H1 (cell line): ENCODE measurements at regions not wholly inside any gene's neighbourhood (a gene's known extent, or its start where the extent isn't known, plus 50 kb on each side); places are given as distances from the start of the nearest gene placed in this dataset.
A peak's percentile ranks its signal among the peaks of the same experiment; 100 is the strongest.

ENCODE experiments used
- CTCF ChIA-PET: fragments of 300-600 bp; sonication (Branson Sonifier 250); formaldehyde crosslinking; loops from one replicate; lab custom pipeline; 2021; ENCODE audit not compliant: partially characterized antibody; lab: Charles Lee
- POLR2A ChIA-PET: fragments of 300-600 bp; sonication (Branson Sonifier 250); formaldehyde crosslinking; loops from one replicate; lab custom pipeline; 2021; ENCODE audit warnings: inconsistent platforms; ENCODE audit not compliant: partially characterized antibody; lab: Charles Lee
- DNase-seq, 2 experiments: peaks; one replicate each; pipeline versions ENCODE4 v3.0.0 to v3.0.0-alpha.2; 2010 to 2022; ENCODE audit warnings: low spot score in 2 of 2, low read depth in 1 of 2, mixed read lengths in 1 of 2
- FAIRE-seq: peaks from 2 replicates; lab custom pipeline; 2011; peaks lifted over from hg19 to GRCh38; lab: Jason Lieb, UNC
- H2AFZ ChIP-seq: 2 replicates; pipeline ENCODE4 v1.8.1; 2012; ENCODE audit warnings: low read length, inconsistent platforms
- H2AK5ac ChIP-seq: 2 replicates; pipeline ENCODE4 v1.6.1; 2013; ENCODE audit warnings: low read depth, low read length
- H2BK120ac ChIP-seq: replicated peaks from 2 replicates; pipeline ENCODE3; 2013; ENCODE audit warnings: low read depth, low read length, inconsistent platforms
- H2BK12ac ChIP-seq: 2 replicates; pipeline ENCODE4 v1.6.1; 2013; ENCODE audit warnings: low read depth, low read length
- H2BK15ac ChIP-seq: 2 replicates; pipeline ENCODE4 v1.6.1; 2013; ENCODE audit warnings: low read length
- H2BK20ac ChIP-seq: 2 replicates; pipeline ENCODE4 v1.6.1; 2013; ENCODE audit warnings: low read length
- H2BK5ac ChIP-seq: 2 replicates; pipeline ENCODE4 v1.6.1; 2013; ENCODE audit warnings: low read depth, low read length
- H3K14ac ChIP-seq: 2 replicates; pipeline ENCODE4 v1.6.1; 2013; ENCODE audit warnings: inconsistent platforms; ENCODE audit not compliant: insufficient read length
- H3K18ac ChIP-seq: 2 replicates; pipeline ENCODE4 v1.6.1; 2013; ENCODE audit warnings: low read length; ENCODE audit errors: extremely low read depth
- H3K23ac ChIP-seq: 2 replicates; pipeline ENCODE4 v1.6.1; 2013; ENCODE audit warnings: inconsistent platforms; ENCODE audit not compliant: insufficient read length
- H3K23me2 ChIP-seq: 2 replicates; pipeline ENCODE4 v1.6.1; 2013; ENCODE audit warnings: low read depth, low read length
- H3K27ac ChIP-seq: 2 replicates; pipeline ENCODE4 v1.6.1; 2011; ENCODE audit warnings: low read depth, low read length, inconsistent platforms
- H3K27me3 ChIP-seq, 4 experiments: replicated peaks in 1 of 4; 1 replicate in 1 of 4; 2 replicates in 3 of 4; pipeline versions ENCODE4 v1.6.1 to v1.8.1; 2011 to 2013; ENCODE audit warnings: low read length in 3 of 4, mild to moderate bottlenecking in 3 of 4, inconsistent platforms in 2 of 4, mixed read lengths in 2 of 4, moderate library complexity in 1 of 4; ENCODE audit not compliant: control insufficient read depth in 3 of 4, insufficient read depth in 3 of 4; ENCODE audit errors: extremely low read depth in 1 of 4
- H3K36me3 ChIP-seq, 4 experiments: 2 replicates each; pipeline versions ENCODE4 v1.6.1 to v1.8.1; 2011 to 2013; ENCODE audit warnings: mild to moderate bottlenecking in 4 of 4, low read length in 3 of 4, moderate library complexity in 2 of 4, control low read depth in 1 of 4, inconsistent platforms in 1 of 4; ENCODE audit not compliant: insufficient read depth in 4 of 4, control insufficient read depth in 2 of 4
- H3K4ac ChIP-seq: replicated peaks from 2 replicates; pipeline ENCODE3; 2013; ENCODE audit warnings: low read length, low read depth, mixed read lengths, inconsistent platforms; ENCODE audit not compliant: insufficient read length
- H3K4me1 ChIP-seq, 4 experiments: replicated peaks in 1 of 4; 1 replicate in 1 of 4; 2 replicates in 3 of 4; pipeline versions ENCODE4 v1.6.1 to v1.8.1; 2011 to 2013; ENCODE audit warnings: low read length in 3 of 4, inconsistent platforms in 2 of 4, mixed read lengths in 1 of 4; ENCODE audit not compliant: insufficient read depth in 4 of 4, control insufficient read depth in 3 of 4
- H3K4me2 ChIP-seq, 2 experiments: 2 replicates each; pipeline versions ENCODE4 v1.6.1 to v1.8.1; 2011 to 2013; ENCODE audit warnings: low read depth in 2 of 2, low read length in 2 of 2, control low read depth in 1 of 2, inconsistent platforms in 1 of 2, mild to moderate bottlenecking in 1 of 2; ENCODE audit not compliant: insufficient read depth in 1 of 2
- H3K4me3 ChIP-seq, 4 experiments: fragments of 200-600, 300-600 bp in 1 of 4; sonication (generic), shearing (Covaris generic), sonication (Bioruptor Twin) in 1 of 4; 2 replicates each; pipeline versions ENCODE4 v1.5.1 to v1.8.1; 2011 to 2016; ENCODE audit warnings: low read length in 4 of 4, low read depth in 3 of 4, control low read depth in 2 of 4, inconsistent platforms in 2 of 4, mild to moderate bottlenecking in 2 of 4, mixed read lengths in 1 of 4, moderate library complexity in 1 of 4; ENCODE audit not compliant: insufficient read depth in 2 of 4; ENCODE audit errors: extremely low read depth in 1 of 4
- H3K56ac ChIP-seq: replicated peaks from 2 replicates; pipeline ENCODE3; 2013; ENCODE audit warnings: low read depth, mild to moderate bottlenecking, mixed read lengths, low read length, inconsistent platforms; ENCODE audit not compliant: insufficient read length
- H3K79me1 ChIP-seq: 2 replicates; pipeline ENCODE4 v1.6.1; 2013; ENCODE audit warnings: low read depth, low read length, control low read depth
- H3K79me2 ChIP-seq, 2 experiments: 2 replicates each; pipeline versions ENCODE4 v1.6.1 to v1.8.1; 2012 to 2013; ENCODE audit warnings: low read length in 2 of 2, mild to moderate bottlenecking in 2 of 2, inconsistent platforms in 1 of 2; ENCODE audit not compliant: insufficient read depth in 2 of 2, control insufficient read depth in 1 of 2
- H3K9ac ChIP-seq, 4 experiments: replicated peaks in 1 of 4; 1 replicate in 1 of 4; 2 replicates in 3 of 4; pipeline versions ENCODE4 v1.6.1 to v1.8.1; 2011 to 2013; ENCODE audit warnings: low read depth in 3 of 4, low read length in 3 of 4, control low read depth in 2 of 4, mild to moderate bottlenecking in 2 of 4, moderate library complexity in 2 of 4, inconsistent platforms in 1 of 4; ENCODE audit errors: extremely low read depth in 1 of 4
- H3K9me3 ChIP-seq, 2 experiments: 2 replicates each; pipeline versions ENCODE4 v1.6.1 to v1.8.1; 2012 to 2013; ENCODE audit warnings: mild to moderate bottlenecking in 2 of 2, moderate library complexity in 2 of 2, control low read depth in 1 of 2, inconsistent platforms in 1 of 2, low read depth in 1 of 2, low read length in 1 of 2, mixed read lengths in 1 of 2; ENCODE audit not compliant: insufficient read depth in 2 of 2
- H4K20me1 ChIP-seq, 2 experiments: replicated peaks in 1 of 2; 2 replicates each; pipeline versions ENCODE3 to v1.8.1; 2011 to 2013; ENCODE audit warnings: inconsistent platforms in 2 of 2, low read length in 2 of 2, mild to moderate bottlenecking in 1 of 2; ENCODE audit not compliant: insufficient read depth in 2 of 2, control insufficient read depth in 1 of 2
- H4K5ac ChIP-seq: 2 replicates; pipeline ENCODE4 v1.6.1; 2013; ENCODE audit warnings: low read length, low read depth, mixed read lengths, inconsistent platforms; ENCODE audit not compliant: insufficient read length
- H4K8ac ChIP-seq: 2 replicates; pipeline ENCODE4 v1.8.0; 2013; ENCODE audit warnings: mild to moderate bottlenecking, moderate library complexity, low read length, inconsistent platforms; ENCODE audit not compliant: insufficient read depth; ENCODE audit errors: extremely low read depth
- H4K91ac ChIP-seq: replicated peaks from 2 replicates; pipeline ENCODE3; 2013; ENCODE audit warnings: low read length, mixed read lengths, inconsistent platforms; ENCODE audit not compliant: insufficient read length
- ASH2L ChIP-seq: fragments of 200-600, 300-600 bp; sonication (generic); IDR thresholded peaks from one replicate; pipeline ENCODE4 v1.7.1; 2017; ENCODE audit warnings: low read length
- ATF2 ChIP-seq: IDR thresholded peaks from 2 replicates; pipeline ENCODE4 v1.6.1; 2012; ENCODE audit warnings: low read length, inconsistent platforms
- CHD2 ChIP-seq: IDR thresholded peaks from 2 replicates; pipeline ENCODE4 v1.6.1; 2012; ENCODE audit warnings: low read length, improper control_type of control experiment
- EZH2 ChIP-seq: fragments of 200-600 bp; sonication (generic); IDR thresholded peaks from 2 replicates; pipeline ENCODE4 v1.7.1; 2012; ENCODE audit warnings: low read depth, mild to moderate bottlenecking, moderate library complexity, low read length, inconsistent platforms; ENCODE audit not compliant: severe bottlenecking
- FOSL1 ChIP-seq: IDR thresholded peaks from 2 replicates; pipeline ENCODE4 v1.6.1; 2011; ENCODE audit warnings: mild to moderate bottlenecking, low read depth, low read length, moderate library complexity; ENCODE audit not compliant: insufficient read depth
- MAX ChIP-seq: IDR thresholded peaks from 2 replicates; pipeline ENCODE4 v1.6.1; 2012; ENCODE audit warnings: inconsistent platforms
- NRF1 ChIP-seq: IDR thresholded peaks from 2 replicates; pipeline ENCODE4 v1.6.1; 2011; ENCODE audit warnings: mild to moderate bottlenecking, low read depth, low read length, improper control_type of control experiment
- RAD21 ChIP-seq, 2 experiments: IDR thresholded peaks in 1 of 2; conservative IDR thresholded peaks in 1 of 2; 2 replicates each; pipeline ENCODE4 v1.6.1; 2011; ENCODE audit warnings: low read depth in 2 of 2, low read length in 2 of 2, improper control_type of control experiment in 1 of 2, inconsistent platforms in 1 of 2, mild to moderate bottlenecking in 1 of 2, moderate library complexity in 1 of 2
- RFX5 ChIP-seq: IDR thresholded peaks from 2 replicates; pipeline ENCODE4 v1.6.1; 2011; ENCODE audit warnings: low read depth, low read length, improper control_type of control experiment, borderline replicate concordance
- SRF ChIP-seq: IDR thresholded peaks from 2 replicates; pipeline ENCODE4 v1.6.1; 2011; ENCODE audit warnings: mild to moderate bottlenecking, low read depth, low read length, moderate library complexity
- TAF1 ChIP-seq: IDR thresholded peaks from 2 replicates; pipeline ENCODE4 v1.6.1; 2011; ENCODE audit warnings: mild to moderate bottlenecking, low read depth, low read length
- TCF12 ChIP-seq: IDR thresholded peaks from 2 replicates; pipeline ENCODE4 v1.6.1; 2011; ENCODE audit warnings: low read depth, mild to moderate bottlenecking, low read length
- TEAD4 ChIP-seq: IDR thresholded peaks from 2 replicates; pipeline ENCODE4 v1.6.1; 2012; ENCODE audit warnings: low read depth, low read length, inconsistent platforms, mixed read lengths
- YY1 ChIP-seq: IDR thresholded peaks from 2 replicates; pipeline ENCODE4 v1.6.1; 2011; ENCODE audit warnings: low read depth, mild to moderate bottlenecking, low read length

- H3K79me1 ChIP-seq: no peaks in the 10 kb centered on the region
- no peak overlapping the region for H2BK15ac ChIP-seq
- no peaks in the 10 kb centered on the region for H3K27me3 ChIP-seq
- H2AK5ac ChIP-seq: no peak overlapping the region
- H3K23ac ChIP-seq: no peak overlapping the region
- no peak overlapping the region for H3K9ac ChIP-seq
- no peaks in the 10 kb centered on the region for H3K23me2 ChIP-seq
- TF ChIP-seq ASH2L (no peak), YY1 (no peak), ATF2 (no peak), RAD21 (IDR thresholded peaks at IDR 0.05 in 1 of 2, conservative IDR thresholded peaks at IDR 0.05 in 1 of 2; ENCODE audit: low read depth in 2 of 2, low read length in 2 of 2) (no peak), RFX5 (no peak), TAF1 (no peak), CHD2 (no peak), NRF1 (no peak), TEAD4 (no peak), FOSL1 (no peak), SRF (no peak), TCF12 (no peak), EZH2 (no peak), MAX (no peak)
- no peak overlapping the region for H4K91ac ChIP-seq
- H4K8ac ChIP-seq: no peak overlapping the region
- no peaks in the 10 kb centered on the region for H3K4me1 ChIP-seq
- H4K20me1 ChIP-seq: no peaks in the 10 kb centered on the region
- H3K27ac ChIP-seq: no peak overlapping the region
- DNase-seq: no peak
- H3K9me3 ChIP-seq: no peaks in the 10 kb centered on the region
- no peak for FAIRE-seq
- H2BK12ac ChIP-seq: no peak overlapping the region
- no peak overlapping the region for H3K4ac ChIP-seq
- no peak overlapping the region for H3K4me3 ChIP-seq
- no peaks in the 10 kb centered on the region for H3K79me2 ChIP-seq
- no peak overlapping the region for H3K14ac ChIP-seq
- H3K4me2 ChIP-seq: no peak overlapping the region
- H2AFZ ChIP-seq: 0 out of 2 replicates have a peak overlapping the region, but pooled peaks have one; percentile 26
- H4K5ac ChIP-seq: no peak overlapping the region
- no peak overlapping the region for H2BK20ac ChIP-seq
- POLR2A ChIA-PET: no interaction called here
- no peak overlapping the region for H2BK5ac ChIP-seq
- no peak overlapping the region for H3K18ac ChIP-seq
- CTCF ChIA-PET: interaction anchor here (1.3 to 1.4 kb wide), 2 partner anchors 17 to 126 kb away, joined by 4 to 5 read pairs; no protein-coding TSS in a partner anchor
- no peak overlapping the region for H3K56ac ChIP-seq
- no peaks in the 10 kb centered on the region for H3K36me3 ChIP-seq
- no peak overlapping the region for H2BK120ac ChIP-seq
Observed at GRCh38 chr1:219687779-219688178, 74.9 kb upstream of the ZC3H11B start.
